Peyer's patch (tissue), 4 donors: ENCODE measurements at regions not wholly inside any gene's neighbourhood (a gene's known extent, or its start where the extent isn't known, plus 50 kb on each side); places are given as distances from the start of the nearest gene placed in this dataset.

Experiments used
- POLR2A ChIP-seq, 2 donors: fragments of 450-650 bp; IDR thresholded peaks; one replicate each; pipeline ENCODE4 v1.5.1; 2017; ENCODE audit warnings: antibody characterized with exemption in 2 of 2, mild to moderate bottlenecking in 2 of 2, moderate library complexity in 2 of 2
- TF ChIP-seq, protein P1 (sequence below), 6 experiments: fragments of 450-650 bp in 4 of 6; fragments of 200-600 bp in 2 of 6; sonication (generic) in 1 of 6; IDR thresholded peaks; one replicate each; pipeline ENCODE4 v1.5.1; 2017 to 2019; ENCODE audit warnings: antibody characterized with exemption in 6 of 6, mild to moderate bottlenecking in 3 of 6, moderate library complexity in 1 of 6

DNA sequence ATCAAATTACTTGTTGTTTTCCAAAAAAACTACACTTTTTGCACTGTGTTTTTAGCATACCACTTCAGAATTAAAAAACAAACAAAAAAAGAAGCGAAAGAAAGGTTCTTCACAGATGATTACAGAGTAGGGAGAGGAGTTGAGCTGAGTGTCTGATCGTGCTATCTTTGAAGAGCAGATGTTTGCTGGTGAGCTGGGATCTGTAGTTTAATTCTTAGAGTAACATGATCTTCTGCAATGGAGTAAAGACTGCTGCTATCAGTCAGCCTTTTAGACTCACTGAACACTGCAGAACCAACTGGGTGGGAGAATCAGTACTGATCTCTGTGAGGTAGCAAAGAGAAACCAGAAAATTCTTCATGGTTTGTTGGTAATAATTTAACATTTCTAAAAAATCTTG lies 1197.8 kb upstream of the SORCS1 start:
- TF ChIP-seq POLR2A (IDR thresholded peaks at IDR 0.05): no peak
- TF ChIP-seq, protein P1, sequence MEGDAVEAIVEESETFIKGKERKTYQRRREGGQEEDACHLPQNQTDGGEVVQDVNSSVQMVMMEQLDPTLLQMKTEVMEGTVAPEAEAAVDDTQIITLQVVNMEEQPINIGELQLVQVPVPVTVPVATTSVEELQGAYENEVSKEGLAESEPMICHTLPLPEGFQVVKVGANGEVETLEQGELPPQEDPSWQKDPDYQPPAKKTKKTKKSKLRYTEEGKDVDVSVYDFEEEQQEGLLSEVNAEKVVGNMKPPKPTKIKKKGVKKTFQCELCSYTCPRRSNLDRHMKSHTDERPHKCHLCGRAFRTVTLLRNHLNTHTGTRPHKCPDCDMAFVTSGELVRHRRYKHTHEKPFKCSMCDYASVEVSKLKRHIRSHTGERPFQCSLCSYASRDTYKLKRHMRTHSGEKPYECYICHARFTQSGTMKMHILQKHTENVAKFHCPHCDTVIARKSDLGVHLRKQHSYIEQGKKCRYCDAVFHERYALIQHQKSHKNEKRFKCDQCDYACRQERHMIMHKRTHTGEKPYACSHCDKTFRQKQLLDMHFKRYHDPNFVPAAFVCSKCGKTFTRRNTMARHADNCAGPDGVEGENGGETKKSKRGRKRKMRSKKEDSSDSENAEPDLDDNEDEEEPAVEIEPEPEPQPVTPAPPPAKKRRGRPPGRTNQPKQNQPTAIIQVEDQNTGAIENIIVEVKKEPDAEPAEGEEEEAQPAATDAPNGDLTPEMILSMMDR (IDR thresholded peaks at IDR 0.05): no peak
